ENCODE measurements at regions not wholly inside any gene's neighbourhood (a gene's known extent, or its start where the extent isn't known, plus 50 kb on each side); places are given as distances from the start of the nearest gene placed in this dataset.

- Histone ChIP-seq H4K20me1 (ENCODE audit: insufficient read depth) (no peaks in the 10 kb centered on the region), H2AFZ (no peak overlapping the region), H3K4me1 (ENCODE audit: insufficient read depth) (no peaks in the 10 kb centered on the region), H3F3A (ENCODE audit: insufficient read depth) (no peaks in the 10 kb centered on the region), H3K4me2 (ENCODE audit: unreplicated experiment) (no peak overlapping the region), H3K27me3 (replicated peaks; ENCODE audit: insufficient read depth) (no peaks in the 10 kb centered on the region), H3K9me2 (ENCODE audit: insufficient read depth) (no peaks in the 10 kb centered on the region), H3K27ac (no peak overlapping the region), H3K36me3 (ENCODE audit: low read depth) (no peaks in the 10 kb centered on the region), H3K9me3 (ENCODE audit: low read depth) (no peaks in the 10 kb centered on the region), H3K4me3 (no peak overlapping the region), H3K9ac (no peak overlapping the region), H3K79me2 (ENCODE audit: insufficient read depth) (no peaks in the 10 kb centered on the region)
- in situ Hi-C loops (cut with MboI): no loop called here
- TF ChIP-seq EZH2 (IDR thresholded peaks at IDR 0.05; ENCODE audit: insufficient read depth, poor library complexity, severe bottlenecking) (no peak), EZH2phosphoT487 (IDR thresholded peaks at IDR 0.05; ENCODE audit: insufficient read depth, low read depth) (no peak)
- DNase-seq: no peak
- 38 to 40% methylated on average over 2 of the region's 2 CpGs for WGBS, 2 experiments (ENCODE audit: low coverage in 1 of 2, low lambda C conversion rate in 2 of 2, missing lambda C conversion rate in 2 of 2)
Observed at GRCh38 chr4:79516114-79516513, 108.1 kb upstream of the GK2 start.

- Histone ChIP-seq H3K79me2 (ENCODE audit: insufficient read depth) (no peaks in the 10 kb centered on the region), H3K27ac (no peak overlapping the region), H3K27me3 (replicated peaks; ENCODE audit: insufficient read depth) (no peaks in the 10 kb centered on the region), H3F3A (ENCODE audit: insufficient read depth) (no peaks in the 10 kb centered on the region), H3K9me3 (ENCODE audit: low read depth) (no peaks in the 10 kb centered on the region), H3K4me2 (ENCODE audit: unreplicated experiment) (no peak overlapping the region), H2AFZ (no peak overlapping the region), H3K9me2 (ENCODE audit: insufficient read depth) (no peaks in the 10 kb centered on the region), H3K9ac (no peak overlapping the region), H4K20me1 (ENCODE audit: insufficient read depth) (no peaks in the 10 kb centered on the region), H3K36me3 (ENCODE audit: low read depth) (no peaks in the 10 kb centered on the region), H3K4me1 (ENCODE audit: insufficient read depth) (no peaks in the 10 kb centered on the region), H3K4me3 (no peak overlapping the region)
- no peak for DNase-seq
- TF ChIP-seq EZH2phosphoT487 (IDR thresholded peaks at IDR 0.05; ENCODE audit: insufficient read depth, low read depth): no peak
- no peak for TF ChIP-seq EZH2 (IDR thresholded peaks at IDR 0.05; ENCODE audit: insufficient read depth, poor library complexity, severe bottlenecking)
- in situ Hi-C loops (cut with MboI): no loop called here
- WGBS, 2 experiments (ENCODE audit: low coverage in 1 of 2, low lambda C conversion rate in 2 of 2, missing lambda C conversion rate in 2 of 2): 7 to 8% methylated on average over 6 of the region's 6 CpGs
Observed at GRCh38 chr4:79514621-79515329, 106.7 kb upstream of the GK2 start.

- Histone ChIP-seq H3K4me2 (ENCODE audit: unreplicated experiment) (no peak overlapping the region), H3K9ac (no peak overlapping the region), H3K4me3 (no peak overlapping the region), H3K79me2 (ENCODE audit: insufficient read depth) (no peaks in the 10 kb centered on the region), H3K9me2 (ENCODE audit: insufficient read depth) (no peaks in the 10 kb centered on the region), H3K36me3 (ENCODE audit: low read depth) (no peaks in the 10 kb centered on the region), H3K27me3 (replicated peaks; ENCODE audit: insufficient read depth) (no peaks in the 10 kb centered on the region), H3K4me1 (ENCODE audit: insufficient read depth) (no peaks in the 10 kb centered on the region), H2AFZ (no peak overlapping the region), H4K20me1 (ENCODE audit: insufficient read depth) (no peaks in the 10 kb centered on the region), H3K9me3 (ENCODE audit: low read depth) (no peaks in the 10 kb centered on the region), H3F3A (ENCODE audit: insufficient read depth) (no peaks in the 10 kb centered on the region), H3K27ac (no peak overlapping the region)
- DNase-seq: no peak
- TF ChIP-seq EZH2 (IDR thresholded peaks at IDR 0.05; ENCODE audit: insufficient read depth, poor library complexity, severe bottlenecking): no peak
- no peak for TF ChIP-seq EZH2phosphoT487 (IDR thresholded peaks at IDR 0.05; ENCODE audit: insufficient read depth, low read depth)
- in situ Hi-C loops (cut with MboI): no loop called here
- 88 to 96% methylated on average over 2 of the region's 2 CpGs for WGBS, 2 experiments (ENCODE audit: low coverage in 1 of 2, low lambda C conversion rate in 2 of 2, missing lambda C conversion rate in 2 of 2)
Observed at GRCh38 chr4:79513576-79513975, 105.5 kb upstream of the GK2 start.

GRCh38 chr4:79512363-79512762 lies 104.3 kb upstream of the GK2 start:
- no peak for TF ChIP-seq EZH2 (IDR thresholded peaks at IDR 0.05; ENCODE audit: insufficient read depth, poor library complexity, severe bottlenecking)
- TF ChIP-seq EZH2phosphoT487 (IDR thresholded peaks at IDR 0.05; ENCODE audit: insufficient read depth, low read depth): no peak
- Histone ChIP-seq H2AFZ (no peak overlapping the region), H3K9me2 (ENCODE audit: insufficient read depth) (no peaks in the 10 kb centered on the region), H3K4me2 (ENCODE audit: unreplicated experiment) (no peak overlapping the region), H4K20me1 (ENCODE audit: insufficient read depth) (no peaks in the 10 kb centered on the region), H3K27me3 (replicated peaks; ENCODE audit: insufficient read depth) (no peaks in the 10 kb centered on the region), H3K9me3 (ENCODE audit: low read depth) (no peaks in the 10 kb centered on the region), H3K4me3 (no peak overlapping the region), H3K4me1 (ENCODE audit: insufficient read depth) (no peaks in the 10 kb centered on the region), H3F3A (ENCODE audit: insufficient read depth) (no peaks in the 10 kb centered on the region), H3K9ac (no peak overlapping the region), H3K79me2 (ENCODE audit: insufficient read depth) (no peaks in the 10 kb centered on the region), H3K36me3 (ENCODE audit: low read depth) (no peaks in the 10 kb centered on the region), H3K27ac (no peak overlapping the region)
- in situ Hi-C loops (cut with MboI): no loop called here
- DNase-seq: no peak

- H3K27me3 ChIP-seq (replicated peaks; ENCODE audit: insufficient read depth): no peaks in the 10 kb centered on the region
Observed at GRCh38 chr4:79502081-79502480, 94.1 kb upstream of the GK2 start.

More at GRCh38 chr4:79502081-79502480, 94.1 kb upstream of the GK2 start:
- Histone ChIP-seq H3K9me3 (ENCODE audit: low read depth) (no peaks in the 10 kb centered on the region), H3K36me3 (ENCODE audit: low read depth) (no peaks in the 10 kb centered on the region), H2AFZ (no peak overlapping the region), H3F3A (ENCODE audit: insufficient read depth) (no peaks in the 10 kb centered on the region), H3K9me2 (ENCODE audit: insufficient read depth) (no peaks in the 10 kb centered on the region), H3K79me2 (ENCODE audit: insufficient read depth) (no peaks in the 10 kb centered on the region), H4K20me1 (ENCODE audit: insufficient read depth) (no peaks in the 10 kb centered on the region), H3K4me2 (ENCODE audit: unreplicated experiment) (no peak overlapping the region), H3K27ac (no peak overlapping the region), H3K4me3 (no peak overlapping the region), H3K9ac (no peak overlapping the region), H3K4me1 (ENCODE audit: insufficient read depth) (no peaks in the 10 kb centered on the region)
- no peak for TF ChIP-seq EZH2 (IDR thresholded peaks at IDR 0.05; ENCODE audit: insufficient read depth, poor library complexity, severe bottlenecking)
- no peak for TF ChIP-seq EZH2phosphoT487 (IDR thresholded peaks at IDR 0.05; ENCODE audit: insufficient read depth, low read depth)
- no peak for DNase-seq
- in situ Hi-C loops (cut with MboI): no loop called here
